Testis (tissue), 2 donors: ENCODE measurements at regions not wholly inside any gene's neighbourhood (a gene's known extent, or its start where the extent isn't known, plus 50 kb on each side); places are given as distances from the start of the nearest gene placed in this dataset.
A peak's percentile ranks its signal among the peaks of the same experiment; 100 is the strongest.

ENCODE experiments used
- DNase-seq: peaks from one replicate; pipeline ENCODE4 v3.0.0-alpha.2; 2019
- H3K27ac ChIP-seq, 2 donors: fragments of 200-600 bp; sonication (generic); one replicate each; pipeline ENCODE4 v1.5.1; 2019
- H3K27me3 ChIP-seq: fragments of 200-600 bp; sonication (generic); one replicate; pipeline ENCODE4 v1.5.1; 2019
- H3K36me3 ChIP-seq: fragments of 200-600 bp; sonication (generic); one replicate; pipeline ENCODE4 v1.5.1; 2017; ENCODE audit warnings: low read depth; ENCODE audit errors: missing control alignments
- H3K4me1 ChIP-seq: fragments of 200-600 bp; sonication (generic); one replicate; pipeline ENCODE4 v1.5.1; 2019
- H3K4me3 ChIP-seq, 2 donors: fragments of 200-600 bp; sonication (generic); one replicate each; pipeline ENCODE4 v1.5.1; 2017 to 2019
- H3K9me3 ChIP-seq: fragments of 200-600 bp; sonication (generic); one replicate; pipeline ENCODE4 v1.5.1; 2017
- CTCF ChIP-seq, 3 experiments: fragments of 450-650 bp in 2 of 3; fragments of 200-600 bp in 1 of 3; sonication (generic) in 1 of 3; IDR thresholded peaks; one replicate each; pipeline ENCODE4 v1.5.1; 2016 to 2019; ENCODE audit warnings: antibody characterized with exemption in 3 of 3, mild to moderate bottlenecking in 2 of 3, moderate library complexity in 1 of 3
- POLR2A ChIP-seq: fragments of 450-650 bp; IDR thresholded peaks from one replicate; pipeline ENCODE4 v1.6.1; 2017; ENCODE audit warnings: antibody characterized with exemption, mild to moderate bottlenecking, moderate library complexity
- WGBS, 2 donors: methylation state at CpG; one replicate each; pipeline ENCODE4 v1.1.5; 2018; 5-methylcytosine and 5-hydroxymethylcytosine counted together
- intact Hi-C: fragments of 100-400 bp; cut with DNase I; formaldehyde crosslinking; loops from one replicate; pipeline ENCODE4 v1.15.1; 2023; ENCODE audit warnings: low total_unique reads

GRCh38 chr6:165894171-165894825 lies 231.3 kb upstream of the PDE10A start:
- Histone ChIP-seq H3K27ac (no peak overlapping the region), H3K4me3 (no peak overlapping the region), H3K4me1 (no peaks in the 10 kb centered on the region), H3K9me3 (no peaks in the 10 kb centered on the region), H3K36me3 (no peaks in the 10 kb centered on the region), H3K27me3 (no peaks in the 10 kb centered on the region)
- TF ChIP-seq POLR2A (no peak), CTCF (IDR thresholded peaks at IDR 0.05) (no peak)
- no peak for DNase-seq
- intact Hi-C loops, result no loop called here
- WGBS, 2 donors, result 67 to 70% methylated on average over 10 of the region's 10 CpGs

GRCh38 chr6:165893431-165893830 lies 230.4 kb upstream of the PDE10A start:
- Histone ChIP-seq H3K4me3 (no peak overlapping the region), H3K36me3 (no peaks in the 10 kb centered on the region), H3K4me1 (no peaks in the 10 kb centered on the region), H3K27me3 (no peaks in the 10 kb centered on the region), H3K9me3 (no peaks in the 10 kb centered on the region), H3K27ac (no peak overlapping the region)
- DNase-seq, result no peak
- TF ChIP-seq POLR2A (no peak), CTCF (IDR thresholded peaks at IDR 0.05) (no peak)
- WGBS, 2 donors, result 82 to 97% methylated on average over 6 of the region's 6 CpGs
- intact Hi-C loops, result no loop called here

- Histone ChIP-seq H3K4me3 (no peak overlapping the region), H3K4me1 (no peaks in the 10 kb centered on the region), H3K27ac (no peak overlapping the region), H3K36me3 (no peaks in the 10 kb centered on the region), H3K9me3 (no peaks in the 10 kb centered on the region), H3K27me3 (no peaks in the 10 kb centered on the region)
- TF ChIP-seq CTCF (IDR thresholded peaks at IDR 0.05), result peak in 2 of 3 experiments; percentile 23 to 25
- TF ChIP-seq POLR2A, result no peak
- peak; percentile 52 for DNase-seq
- intact Hi-C loops, result no loop called here
- 71 to 82% methylated on average over 4 to 5 of the region's 5 CpGs for WGBS, 2 donors
Measured at GRCh38 chr6:165891320-165891719, 228.3 kb upstream of the PDE10A start.

- no peak overlapping the region for H3K27ac ChIP-seq
- no peak for DNase-seq
- TF ChIP-seq CTCF (IDR thresholded peaks at IDR 0.05), result no peak
- no peak for TF ChIP-seq POLR2A
- no peaks in the 10 kb centered on the region for H3K4me1 ChIP-seq
- H3K9me3 ChIP-seq, result no peaks in the 10 kb centered on the region
- intact Hi-C loops, result no loop called here
- WGBS, 2 donors, result 39 to 48% methylated on average over 9 of the region's 9 CpGs
- no peak overlapping the region for H3K4me3 ChIP-seq
- no peaks in the 10 kb centered on the region for H3K36me3 ChIP-seq
- no peaks in the 10 kb centered on the region for H3K27me3 ChIP-seq
Measured at GRCh38 chr6:165890404-165890735, 227.3 kb upstream of the PDE10A start.

- TF ChIP-seq POLR2A (no peak), CTCF (IDR thresholded peaks at IDR 0.05) (peak; percentile 45 to 64 (median 48))
- intact Hi-C loops, result loop anchor here (5.0 kb wide), 2 partner anchors 202 to 217 kb away; no protein-coding TSS in a partner anchor
- 16 to 34% methylated on average over 7 of the region's 7 CpGs for WGBS, 2 donors
- Histone ChIP-seq H3K36me3 (no peaks in the 10 kb centered on the region), H3K27ac (no peak overlapping the region), H3K9me3 (no peaks in the 10 kb centered on the region), H3K4me3 (no peak overlapping the region), H3K27me3 (no peaks in the 10 kb centered on the region), H3K4me1 (no peaks in the 10 kb centered on the region)
- DNase-seq, result peak; percentile 66
Measured at GRCh38 chr6:165889636-165890403, 226.8 kb upstream of the PDE10A start.
